ENCODE measurements at regions not wholly inside any gene's neighbourhood (a gene's known extent, or its start where the extent isn't known, plus 50 kb on each side); places are given as distances from the start of the nearest gene placed in this dataset.

- no peaks in the 10 kb centered on the region for H4K20me1 ChIP-seq (replicated peaks; ENCODE audit: control insufficient read depth, extremely low read depth, insufficient read depth, low read length)
- TF ChIP-seq EZH2 (IDR thresholded peaks at IDR 0.05; ENCODE audit: borderline replicate concordance, low read depth, low read length, severe bottlenecking) (no peak), CTCF (IDR thresholded peaks at IDR 0.05; ENCODE audit: extremely low read depth in 1 of 2, insufficient read depth in 1 of 2, low read depth in 1 of 2, low read length in 2 of 2) (no peak), POLR2AphosphoS5 (IDR thresholded peaks at IDR 0.05; ENCODE audit: insufficient read depth, low read depth, low read length) (no peak), JUN (IDR thresholded peaks at IDR 0.05; ENCODE audit: borderline replicate concordance, insufficient read depth, insufficient read length, low read depth) (no peak), MAX (IDR thresholded peaks at IDR 0.05; ENCODE audit: insufficient read depth, insufficient read length) (no peak)
- no peaks in the 10 kb centered on the region for H3K9me3 ChIP-seq (replicated peaks; ENCODE audit: control insufficient read depth, insufficient read depth, low read length)
- H3K9ac ChIP-seq (replicated peaks; ENCODE audit: extremely low read depth, insufficient read depth, low read length): no peak overlapping the region
- no peak overlapping the region for H3K4me3 ChIP-seq (replicated peaks in 1 of 3; ENCODE audit: insufficient read depth in 1 of 3, low read depth in 1 of 3, low read length in 3 of 3)
- H3K36me3 ChIP-seq (ENCODE audit: control insufficient read depth in 2 of 2, extremely low read depth in 1 of 2, insufficient read depth in 2 of 2, low read length in 2 of 2): no peaks in the 10 kb centered on the region
- no peak for DNase-seq (ENCODE audit: low read depth, low spot score)
- no peaks in the 10 kb centered on the region for H3K79me2 ChIP-seq (ENCODE audit: control insufficient read depth, insufficient read depth, low read length)
- H3K4me1 ChIP-seq (ENCODE audit: control insufficient read depth, extremely low read depth, insufficient read depth, low read length): peaks cover 11% of the 10 kb centered on the region
- no peak overlapping the region for H3K4me2 ChIP-seq (ENCODE audit: insufficient read depth, low read length)
- no peaks in the 10 kb centered on the region for H3K27me3 ChIP-seq (ENCODE audit: control insufficient read depth in 2 of 2, insufficient read depth in 2 of 2, low read length in 2 of 2)
- no TSS peak for BruUV-seq (replicated peaks)
- intact Hi-C loops (cut with micrococcal nuclease): no loop called here
- CTCF ChIA-PET: interaction anchor here (1.1 to 1.5 kb wide), 2 partner anchors 12 to 64 kb away, joined by 3 to 5 read pairs; no protein-coding TSS in a partner anchor
- no peaks in the 10 kb centered on the region for H3K9me1 ChIP-seq (replicated peaks; ENCODE audit: control insufficient read depth, extremely low read depth, insufficient read depth, low read length)
- H3K27ac ChIP-seq (ENCODE audit: insufficient read depth, low read depth, low read length): no peak overlapping the region
- POLR2A ChIA-PET: no interaction called here
- dilution Hi-C loops (cut with MboI; ENCODE audit: extremely low pct_ligation_motif_present, low sequenced_read_pairs): no loop called here
- H2AFZ ChIP-seq (ENCODE audit: low read depth, low read length): no peak overlapping the region
- FAIRE-seq: no peak
These were observed 190.1 kb upstream of the E2F8 start for GRCh38 chr11:19430754-19431398.

All from endothelial cell of umbilical vein (primary cell).